DMS53 treated with DMSO at 0.1 percent for 48 hours (cell line): ENCODE measurements at regions not wholly inside any gene's neighbourhood (a gene's known extent, or its start where the extent isn't known, plus 50 kb on each side); places are given as distances from the start of the nearest gene placed in this dataset.

Experiments used
- DNase-seq: peaks from one replicate; lab custom pipeline; 2025; ENCODE audit not compliant: unreplicated experiment; lab: John Stamatoyannopoulos, UW

DNA sequence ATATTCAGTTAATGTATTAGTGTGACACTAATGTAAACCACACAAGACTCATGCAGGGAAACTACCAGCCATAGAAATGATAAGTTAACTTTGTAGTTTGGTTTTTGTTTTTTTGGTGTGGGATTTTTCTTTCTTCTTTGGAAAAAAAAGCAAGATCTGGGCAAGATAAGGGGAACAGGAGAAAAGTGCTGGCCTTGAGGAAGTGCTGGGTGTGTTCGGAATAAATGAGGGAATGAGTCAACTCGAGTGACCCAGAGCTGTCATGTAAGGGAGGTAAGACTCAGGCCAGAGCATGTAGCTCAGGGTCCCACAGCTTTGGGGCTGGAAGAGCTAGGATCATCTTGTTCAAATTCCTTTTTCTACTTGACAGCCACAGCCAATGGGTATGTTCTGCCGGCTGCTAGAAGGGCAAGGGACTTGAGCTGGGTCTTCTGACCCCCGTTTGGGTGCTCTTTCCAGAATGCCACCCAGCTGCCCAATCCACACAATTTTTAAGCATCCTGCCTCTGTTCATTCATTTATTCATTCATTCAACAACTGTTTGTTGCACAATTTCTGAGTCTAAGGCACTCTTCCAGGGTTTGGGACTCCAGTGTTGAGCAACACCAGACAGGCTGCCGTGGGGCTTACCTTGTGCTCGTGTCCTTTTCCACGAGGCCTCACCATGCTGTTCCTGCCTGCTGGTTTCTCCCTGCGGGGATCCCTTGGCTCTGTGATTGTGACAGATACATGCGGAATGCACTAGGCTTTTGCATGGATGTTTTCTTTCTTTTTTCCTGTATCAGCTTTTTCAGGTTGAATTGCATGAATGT is 54.5 kb downstream of the CLDN34 start:
- DNase-seq = no peak

DNA sequence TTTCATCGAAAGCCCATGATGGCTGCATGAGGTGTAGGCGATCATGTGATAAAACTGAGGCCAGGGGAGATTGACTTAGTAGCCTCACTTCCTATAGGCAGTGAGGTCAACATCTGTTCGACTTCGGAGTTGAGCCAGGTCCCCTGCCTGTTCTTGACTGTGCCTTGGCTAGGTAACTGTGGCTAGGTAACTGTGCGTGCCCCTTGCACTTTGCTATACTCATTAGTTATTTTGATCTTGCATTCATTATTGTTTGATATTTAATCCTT is 55.0 kb downstream of the CLDN34 start:
- DNase-seq = no peak

DNA sequence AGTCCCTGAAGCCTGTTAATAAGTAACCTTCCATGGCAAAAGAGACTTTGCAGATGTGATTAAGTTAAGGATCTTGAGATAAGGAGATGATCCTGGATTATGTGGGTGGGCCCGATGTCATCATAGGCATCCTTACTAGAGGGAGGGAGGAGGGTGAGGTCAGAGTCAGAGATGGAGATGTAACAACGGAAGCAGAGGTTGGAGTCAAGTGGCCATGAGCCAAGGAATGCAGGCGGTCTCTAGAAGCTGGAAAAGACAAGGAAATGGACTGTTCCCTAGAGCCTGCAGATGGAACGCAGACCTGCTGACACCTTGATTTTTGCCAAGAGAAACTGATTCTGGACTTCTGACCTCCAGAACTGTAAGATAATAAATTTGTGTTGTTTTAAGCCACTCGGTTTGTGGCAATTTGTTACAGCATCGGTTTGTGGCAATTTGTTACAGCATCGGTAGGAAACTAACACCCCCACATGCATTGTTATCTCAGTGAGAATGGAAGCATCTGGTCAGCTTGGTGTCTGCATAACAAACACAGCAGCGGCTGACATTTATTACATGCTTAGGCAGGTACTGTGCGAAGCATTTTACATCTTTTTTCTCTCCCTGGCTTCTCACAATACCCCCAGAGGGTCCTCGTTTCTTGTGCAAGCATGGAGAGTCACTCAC is 55.6 kb downstream of the CLDN34 start:
- no peak for DNase-seq

DNA sequence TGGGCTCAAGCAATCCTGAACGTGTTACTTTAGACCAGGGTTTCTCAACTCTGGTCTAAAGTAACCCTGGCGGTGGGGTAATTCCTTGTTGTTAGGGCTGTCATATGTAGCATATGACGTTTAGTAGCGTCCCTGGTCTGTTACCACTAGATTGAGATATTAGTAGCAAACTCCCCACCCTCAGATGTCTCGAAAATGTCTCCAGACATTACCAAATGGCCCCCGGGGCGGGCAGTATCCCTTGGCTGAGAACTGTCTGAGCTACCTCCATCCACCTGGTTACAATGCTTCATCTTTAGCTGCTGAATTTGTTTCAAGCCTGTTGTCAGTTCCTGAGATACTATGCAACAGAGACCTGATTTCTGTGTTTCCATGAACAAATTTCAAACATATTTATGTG is 56.7 kb downstream of the CLDN34 start:
- DNase-seq = no peak

DNA sequence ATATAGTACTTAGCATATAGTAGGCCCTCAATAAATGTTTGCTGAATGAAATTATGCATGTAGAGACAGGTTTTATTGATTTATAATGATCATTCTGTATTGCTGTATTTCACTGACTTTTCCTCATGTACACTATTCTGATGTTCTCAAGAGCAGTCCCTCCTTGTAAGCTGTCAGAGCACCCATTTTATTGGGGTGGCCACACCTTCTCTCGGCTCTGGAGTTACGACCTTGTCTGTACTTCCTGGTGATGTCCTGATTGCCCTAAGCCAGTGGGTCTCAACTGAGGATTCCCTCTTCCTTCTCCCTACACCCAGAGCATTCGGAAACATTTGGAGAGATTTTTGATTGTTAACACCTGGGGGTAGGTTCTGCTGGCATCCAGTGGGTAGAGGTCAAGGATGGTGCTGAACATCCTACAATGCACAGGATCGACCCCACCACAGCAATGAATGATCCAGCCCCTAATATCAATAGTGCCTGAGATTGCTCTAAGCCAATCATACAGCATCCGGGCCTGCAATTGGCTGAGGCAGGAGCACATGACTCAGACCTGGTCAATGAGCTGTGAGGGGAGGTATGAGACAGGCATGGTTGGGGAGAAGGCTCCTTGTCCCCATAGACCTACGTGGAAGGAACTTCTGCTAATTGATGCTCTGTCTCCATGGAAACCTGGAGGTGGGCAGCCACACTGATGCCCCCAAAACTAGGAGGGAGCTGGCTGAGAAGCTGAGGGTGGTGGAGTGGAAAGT is 58.8 kb downstream of the CLDN34 start:
- DNase-seq = no peak

GRCh38 chrX:10028283-10029104 is 61.3 kb downstream of the CLDN34 start:
- DNase-seq = no peak

GRCh38 chrX:10030570-10030969 is 63.4 kb downstream of the CLDN34 start:
- no peak for DNase-seq

GRCh38 chrX:10031746-10032145 is 64.6 kb downstream of the CLDN34 start:
- no peak for DNase-seq

DNA sequence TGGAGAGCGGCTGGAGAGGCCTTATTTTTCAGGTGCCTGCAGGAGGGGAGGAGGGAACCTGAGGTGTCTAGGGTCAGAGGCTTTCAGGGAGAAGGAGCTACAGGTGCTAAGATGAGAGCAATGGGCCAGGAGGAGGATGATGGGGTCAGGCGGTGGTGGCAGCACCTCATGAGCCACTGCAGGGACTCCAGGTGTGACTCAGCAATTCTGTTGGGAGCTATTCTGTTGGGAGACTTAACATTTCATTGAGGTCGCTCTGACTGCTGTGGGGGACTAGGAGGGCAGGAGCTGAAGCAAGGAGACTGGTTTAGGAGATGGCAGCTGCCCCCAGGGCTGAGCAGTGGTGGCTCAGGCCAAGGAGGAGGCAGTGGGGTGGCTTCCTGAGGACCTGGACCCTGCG is 65.0 kb downstream of the CLDN34 start:
- no peak for DNase-seq

DNA sequence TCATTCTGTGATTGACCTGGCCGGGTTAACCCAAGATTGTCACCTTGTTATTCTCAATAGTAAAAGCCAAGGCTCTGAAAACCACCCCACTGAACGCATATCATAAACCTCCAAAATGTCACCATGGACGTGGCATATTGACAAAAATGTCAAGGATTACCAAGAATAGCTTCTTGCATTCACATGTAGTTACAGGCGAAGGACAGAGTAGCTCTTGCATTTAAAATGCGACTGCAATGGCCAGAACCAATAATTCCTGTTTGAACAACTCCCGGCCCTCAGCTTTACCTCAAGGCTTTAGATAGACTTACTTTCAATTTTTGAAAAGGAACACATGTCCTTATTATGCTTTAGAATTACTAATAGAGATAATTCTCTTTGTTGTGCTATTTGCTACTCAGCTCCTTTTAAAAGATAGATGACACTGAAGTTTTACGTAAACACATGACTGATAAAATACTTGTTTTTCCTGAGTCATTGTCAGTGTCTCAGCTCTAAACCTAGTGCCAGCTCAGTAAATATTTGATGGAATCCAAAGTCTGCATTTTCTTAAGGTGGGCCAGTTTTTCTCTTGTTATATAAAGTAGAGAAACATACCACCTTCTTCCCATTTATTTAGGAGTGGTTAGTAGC is 66.3 kb downstream of the CLDN34 start:
- no peak for DNase-seq

DNA sequence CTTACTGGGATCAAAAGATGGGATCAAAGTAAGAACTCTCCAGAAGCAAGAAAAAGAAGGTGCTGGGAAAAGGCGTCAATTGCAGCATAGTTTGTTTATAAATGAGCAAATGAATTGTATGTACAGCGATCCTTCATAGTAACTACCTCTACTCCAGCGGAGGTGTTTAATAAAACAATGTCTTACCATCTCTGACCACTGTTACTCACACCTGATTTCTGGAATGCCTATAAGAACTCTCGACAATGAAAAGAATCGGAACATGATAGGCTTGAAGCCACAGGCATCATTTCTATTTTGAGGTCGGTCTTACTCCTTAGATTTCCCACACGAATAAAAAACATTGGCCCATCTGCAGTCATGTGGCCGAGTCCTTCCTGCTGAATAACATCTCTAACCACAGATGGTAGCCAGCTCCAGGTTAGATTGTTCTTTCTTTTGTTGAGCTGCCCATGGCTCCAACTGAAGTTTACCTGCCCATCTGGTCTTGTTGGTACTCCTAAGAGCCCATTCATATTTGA is 67.6 kb downstream of the CLDN34 start:
- no peak for DNase-seq

DNA sequence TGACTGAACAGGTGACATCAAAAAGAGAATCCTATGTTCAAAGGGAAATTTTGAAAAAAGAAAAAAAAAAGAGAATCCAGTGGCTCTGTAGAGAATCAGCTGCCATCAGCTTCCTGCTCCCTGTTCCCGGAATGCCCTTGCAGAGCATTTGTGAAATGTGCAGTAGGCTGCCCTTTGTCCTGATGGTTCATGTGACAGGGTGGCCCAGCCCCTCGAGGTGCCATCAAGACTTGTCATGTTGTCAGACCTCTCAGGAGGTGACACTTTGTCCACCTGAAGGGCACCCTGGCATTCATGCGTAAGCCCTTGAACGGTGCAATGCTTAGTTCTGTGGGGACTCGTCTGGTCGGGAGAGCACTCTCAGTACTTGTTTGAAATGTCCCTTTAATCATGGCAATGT is 71.4 kb downstream of the CLDN34 start:
- DNase-seq = no peak

- DNase-seq = no peak
Observed at GRCh38 chrX:10039821-10040793, 72.9 kb downstream of the CLDN34 start.

- no peak for DNase-seq
Observed at GRCh38 chrX:10040961-10041360, 73.8 kb downstream of the CLDN34 start.

- no peak for DNase-seq
Observed at GRCh38 chrX:10041383-10041782, 74.2 kb downstream of the CLDN34 start.

GRCh38 chrX:10042055-10042454 is 74.9 kb downstream of the CLDN34 start:
- no peak for DNase-seq

- no peak for DNase-seq
Observed at GRCh38 chrX:10043386-10043785, 76.2 kb downstream of the CLDN34 start.

- DNase-seq = no peak
Observed at GRCh38 chrX:10044021-10044420, 76.9 kb downstream of the CLDN34 start.

- DNase-seq = no peak
Observed at GRCh38 chrX:10045327-10046000, 78.3 kb downstream of the CLDN34 start.
